NCI-H146 (cell line): ENCODE measurements at regions not wholly inside any gene's neighbourhood (a gene's known extent, or its start where the extent isn't known, plus 50 kb on each side); places are given as distances from the start of the nearest gene placed in this dataset.
"Not testable (repeated sequence)": the region's sequence is repeated elsewhere in the genome, so short reads cannot be mapped to it uniquely, and the experiment has no call there.

Source experiments
- DNase-seq: peaks from one replicate; lab custom pipeline; 2025; lab: John Stamatoyannopoulos, UW

- DNase-seq, result no peak
Observed at GRCh38 chr21:27569831-27570230, 602.9 kb upstream of the ADAMTS5 start.

GRCh38 chr21:27569091-27569490, 602.2 kb upstream of the ADAMTS5 start:
- DNase-seq, result no peak

- no peak for DNase-seq
Observed at GRCh38 chr21:27567381-27567780, 600.5 kb upstream of the ADAMTS5 start.

GRCh38 chr21:27566521-27566920, 599.6 kb upstream of the ADAMTS5 start:
- DNase-seq, result no peak

GRCh38 chr21:27565364-27565763, 598.5 kb upstream of the ADAMTS5 start:
- no peak for DNase-seq

GRCh38 chr21:27564684-27565301, 597.9 kb upstream of the ADAMTS5 start:
- DNase-seq, result no peak

GRCh38 chr21:27562303-27562702, 595.4 kb upstream of the ADAMTS5 start:
- no peak for DNase-seq

GRCh38 chr21:27561116-27561515, 594.2 kb upstream of the ADAMTS5 start:
- DNase-seq, result no peak

- DNase-seq, result no peak
Observed at GRCh38 chr21:27557356-27557755, 590.5 kb upstream of the ADAMTS5 start.

- DNase-seq, result no peak
Observed at GRCh38 chr21:27555996-27556395, 589.1 kb upstream of the ADAMTS5 start.

GRCh38 chr21:27550287-27550686, 583.4 kb upstream of the ADAMTS5 start:
- DNase-seq, result no peak

GRCh38 chr21:27548486-27548885, 581.6 kb upstream of the ADAMTS5 start:
- no peak for DNase-seq

- DNase-seq, result no peak
Observed at GRCh38 chr21:27545754-27546349, 579.0 kb upstream of the ADAMTS5 start.

- DNase-seq, result not testable (repeated sequence)
Observed at GRCh38 chr21:27542126-27542525, 575.2 kb upstream of the ADAMTS5 start.

GRCh38 chr21:27536319-27536718, 569.4 kb upstream of the ADAMTS5 start:
- DNase-seq, result no peak

- no peak for DNase-seq
Observed at GRCh38 chr21:27535188-27535587, 568.3 kb upstream of the ADAMTS5 start.

- no peak for DNase-seq
Observed at GRCh38 chr21:27534206-27534605, 567.3 kb upstream of the ADAMTS5 start.

- no peak for DNase-seq
Observed at GRCh38 chr21:27532076-27532475, 565.2 kb upstream of the ADAMTS5 start.

- DNase-seq, result no peak
Observed at GRCh38 chr21:27528697-27529096, 561.8 kb upstream of the ADAMTS5 start.

GRCh38 chr21:27526451-27526850, 559.6 kb upstream of the ADAMTS5 start:
- DNase-seq, result no peak

GRCh38 chr21:27525780-27526179, 558.9 kb upstream of the ADAMTS5 start:
- DNase-seq, result no peak

GRCh38 chr21:27519361-27519760, 552.5 kb upstream of the ADAMTS5 start:
- DNase-seq, result no peak

- DNase-seq, result not testable (repeated sequence)
Observed at GRCh38 chr21:27517177-27517576, 550.3 kb upstream of the ADAMTS5 start.

GRCh38 chr21:27515676-27516075, 548.8 kb upstream of the ADAMTS5 start:
- no peak for DNase-seq
